HG03097 (cell line): ENCODE measurements at regions not wholly inside any gene's neighbourhood (a gene's known extent, or its start where the extent isn't known, plus 50 kb on each side); places are given as distances from the start of the nearest gene placed in this dataset.

ENCODE experiments used
- ATAC-seq: cut with Tn5 transposase; IDR thresholded peaks from one replicate; pipeline ENCODE4 v1.9.1; 2021; ENCODE audit not compliant: unreplicated experiment, low FRiP score

- no peak for ATAC-seq
These were observed 73.9 kb upstream of the TAF9B start for GRCh38 chrX:78213331-78213730.

GRCh38 chrX:78199851-78200250 lies 60.4 kb upstream of the TAF9B start:
- ATAC-seq: peak; percentile 71
